ENCODE measurements at regions not wholly inside any gene's neighbourhood (a gene's known extent, or its start where the extent isn't known, plus 50 kb on each side); places are given as distances from the start of the nearest gene placed in this dataset.

- TF ChIP-seq, protein P1, sequence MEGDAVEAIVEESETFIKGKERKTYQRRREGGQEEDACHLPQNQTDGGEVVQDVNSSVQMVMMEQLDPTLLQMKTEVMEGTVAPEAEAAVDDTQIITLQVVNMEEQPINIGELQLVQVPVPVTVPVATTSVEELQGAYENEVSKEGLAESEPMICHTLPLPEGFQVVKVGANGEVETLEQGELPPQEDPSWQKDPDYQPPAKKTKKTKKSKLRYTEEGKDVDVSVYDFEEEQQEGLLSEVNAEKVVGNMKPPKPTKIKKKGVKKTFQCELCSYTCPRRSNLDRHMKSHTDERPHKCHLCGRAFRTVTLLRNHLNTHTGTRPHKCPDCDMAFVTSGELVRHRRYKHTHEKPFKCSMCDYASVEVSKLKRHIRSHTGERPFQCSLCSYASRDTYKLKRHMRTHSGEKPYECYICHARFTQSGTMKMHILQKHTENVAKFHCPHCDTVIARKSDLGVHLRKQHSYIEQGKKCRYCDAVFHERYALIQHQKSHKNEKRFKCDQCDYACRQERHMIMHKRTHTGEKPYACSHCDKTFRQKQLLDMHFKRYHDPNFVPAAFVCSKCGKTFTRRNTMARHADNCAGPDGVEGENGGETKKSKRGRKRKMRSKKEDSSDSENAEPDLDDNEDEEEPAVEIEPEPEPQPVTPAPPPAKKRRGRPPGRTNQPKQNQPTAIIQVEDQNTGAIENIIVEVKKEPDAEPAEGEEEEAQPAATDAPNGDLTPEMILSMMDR (IDR thresholded peaks at IDR 0.05; ENCODE audit: low read depth, low read length, missing control alignments): no peak
- in situ Hi-C loops (cut with HindIII; ENCODE audit: low sequenced_read_pairs): no loop called here
- no peak overlapping the region for H3K4me3 ChIP-seq (ENCODE audit: low read depth, low read length)
- DNase-seq (ENCODE audit: low read depth): no peak
These were observed 81.3 kb downstream of the PDGFA start for GRCh38 chr7:438361-438760.

DNA sequence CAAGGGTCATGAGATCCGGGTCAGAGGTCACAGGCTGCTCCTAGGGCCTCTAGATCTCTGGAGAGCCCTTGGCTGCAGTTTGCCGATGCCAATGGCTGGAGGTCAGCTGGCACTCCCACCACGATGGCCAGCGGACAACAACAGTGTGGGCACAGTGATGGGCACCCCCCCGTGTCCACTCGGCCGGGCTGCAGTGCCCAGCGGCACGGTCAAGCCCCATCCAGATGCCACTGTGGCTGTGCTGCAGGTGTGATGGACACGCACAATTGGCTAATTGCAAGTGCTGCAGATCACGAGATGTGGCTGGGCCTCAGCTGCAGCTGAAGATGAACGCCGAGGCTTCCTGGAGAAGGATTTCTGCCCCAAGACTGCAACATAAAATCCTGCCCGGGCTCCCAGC lies 80.7 kb downstream of the PDGFA start:
- in situ Hi-C loops (cut with HindIII; ENCODE audit: low sequenced_read_pairs): no loop called here
- no peak for DNase-seq (ENCODE audit: low read depth)
- TF ChIP-seq, protein P1 (IDR thresholded peaks at IDR 0.05; ENCODE audit: low read depth, low read length, missing control alignments): no peak
- no peak overlapping the region for H3K4me3 ChIP-seq (ENCODE audit: low read depth, low read length)

DNA sequence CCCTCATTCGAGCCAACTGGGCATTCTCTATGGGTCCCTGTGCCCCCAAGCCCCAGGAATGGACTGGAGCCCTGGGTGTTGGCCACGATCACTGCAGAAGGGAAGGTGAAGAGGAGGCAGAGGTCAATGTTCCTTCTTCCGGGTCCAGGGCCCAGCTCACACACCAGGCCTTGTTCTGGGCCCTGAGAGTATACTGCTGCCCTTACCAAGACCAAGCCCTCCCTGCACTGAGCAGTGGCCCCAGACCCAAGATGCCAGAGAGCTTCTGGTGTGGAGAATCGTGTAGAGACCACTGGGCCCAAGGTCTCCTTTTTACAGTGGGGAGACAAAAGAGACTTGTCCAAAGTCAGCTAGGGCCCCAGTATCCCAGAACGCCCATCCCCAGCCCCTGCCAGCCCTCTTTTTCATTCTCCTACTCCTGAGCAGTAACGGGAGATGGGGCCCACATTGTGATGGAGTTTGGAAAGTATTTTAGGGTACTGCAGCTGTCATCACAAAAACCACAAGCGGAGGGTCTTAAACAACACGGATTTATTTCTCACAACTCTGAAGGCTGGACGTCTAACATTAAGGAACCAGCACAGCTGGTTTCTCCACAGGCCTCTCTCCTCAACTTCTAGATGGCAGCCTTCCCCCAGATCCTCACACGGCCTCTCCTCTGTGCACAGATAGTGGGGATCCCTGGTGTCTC lies 79.4 kb downstream of the PDGFA start:
- no peak overlapping the region for H3K4me3 ChIP-seq (ENCODE audit: low read depth, low read length)
- TF ChIP-seq, protein P1 (IDR thresholded peaks at IDR 0.05; ENCODE audit: low read depth, low read length, missing control alignments): no peak
- DNase-seq (ENCODE audit: low read depth): no peak
- in situ Hi-C loops (cut with HindIII; ENCODE audit: low sequenced_read_pairs): no loop called here

GRCh38 chr7:441684-442421 lies 77.8 kb downstream of the PDGFA start:
- in situ Hi-C loops (cut with HindIII; ENCODE audit: low sequenced_read_pairs): no loop called here
- TF ChIP-seq, protein P1 (IDR thresholded peaks at IDR 0.05; ENCODE audit: low read depth, low read length, missing control alignments): no peak
- no peak for DNase-seq (ENCODE audit: low read depth)

GRCh38 chr7:442457-442856 lies 77.2 kb downstream of the PDGFA start:
- TF ChIP-seq, protein P1 (IDR thresholded peaks at IDR 0.05; ENCODE audit: low read depth, low read length, missing control alignments): no peak

More at GRCh38 chr7:441684-442421, 77.8 kb downstream of the PDGFA start:
- H3K4me3 ChIP-seq (ENCODE audit: low read depth, low read length): no peak overlapping the region

DNA sequence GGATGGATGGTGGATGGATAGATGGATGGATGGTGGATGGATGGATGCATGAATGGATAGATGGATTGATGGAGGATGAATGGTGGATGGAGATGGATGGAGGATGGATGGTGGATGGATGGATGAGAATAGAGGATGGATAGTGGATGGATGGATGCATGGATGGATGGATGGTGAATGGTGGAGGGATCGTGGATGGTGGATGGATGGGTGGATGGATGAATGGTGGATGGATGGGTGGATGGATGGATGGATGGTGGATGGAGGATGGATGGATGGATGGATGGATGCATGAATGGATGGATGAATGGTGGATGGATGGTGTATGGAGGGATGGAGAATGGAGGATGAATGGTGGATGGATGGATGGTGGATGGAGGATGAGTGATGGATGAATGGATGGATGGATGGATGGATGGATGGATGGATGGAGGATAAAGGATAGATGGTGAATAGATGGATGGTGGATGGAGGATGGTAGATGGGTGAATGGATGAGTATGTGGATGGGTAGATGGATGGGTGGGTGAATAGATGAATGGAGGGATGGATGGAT lies 76.3 kb downstream of the PDGFA start:
- in situ Hi-C loops (cut with HindIII; ENCODE audit: low sequenced_read_pairs): no loop called here
- no peak for DNase-seq (ENCODE audit: low read depth)
- TF ChIP-seq, protein P1 (IDR thresholded peaks at IDR 0.05; ENCODE audit: low read depth, low read length, missing control alignments): no peak
- H3K4me3 ChIP-seq (ENCODE audit: low read depth, low read length): no peak overlapping the region

More at GRCh38 chr7:442457-442856, 77.2 kb downstream of the PDGFA start:
- in situ Hi-C loops (cut with HindIII; ENCODE audit: low sequenced_read_pairs): no loop called here
- no peak overlapping the region for H3K4me3 ChIP-seq (ENCODE audit: low read depth, low read length)
- DNase-seq (ENCODE audit: low read depth): no peak
